ENCODE measurements at regions not wholly inside any gene's neighbourhood (a gene's known extent, or its start where the extent isn't known, plus 50 kb on each side); places are given as distances from the start of the nearest gene placed in this dataset.

- TF ChIP-seq ZNF773 (CRISPR knock-in tag; IDR thresholded peaks at IDR 0.05; ENCODE audit: borderline replicate concordance) (no peak), SAP130 (CRISPR knock-in tag; IDR thresholded peaks at IDR 0.05; ENCODE audit: low read depth) (peak; percentile 66), U2AF1 (optimal IDR thresholded peaks at IDR 0.05; ENCODE audit: low read depth, low read length) (no peak), POLR2G (IDR thresholded peaks at IDR 0.05; ENCODE audit: low read depth, low read length) (peak; percentile 73), FOSL1 (CRISPR knock-in tag; IDR thresholded peaks at IDR 0.05; ENCODE audit: borderline replicate concordance) (no peak), ZNF180 (CRISPR knock-in tag; IDR thresholded peaks at IDR 0.05; ENCODE audit: borderline replicate concordance, low read depth) (0 out of 2 replicates have a peak, but pooled peaks have one; percentile 10), IKZF5 (CRISPR knock-in tag; IDR thresholded peaks at IDR 0.05) (peak; percentile 83), ZBTB40 (IDR thresholded peaks at IDR 0.05) (no peak), ZBTB40 (CRISPR knock-in tag; IDR thresholded peaks at IDR 0.05) (no peak), ZNF792 (CRISPR knock-in tag; IDR thresholded peaks at IDR 0.05) (peak; percentile 19; the same call in 1 of the 2 replicates)
- TF ChIP-seq, protein P1, sequence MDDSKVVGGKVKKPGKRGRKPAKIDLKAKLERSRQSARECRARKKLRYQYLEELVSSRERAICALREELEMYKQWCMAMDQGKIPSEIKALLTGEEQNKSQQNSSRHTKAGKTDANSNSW (CRISPR knock-in tag; IDR thresholded peaks at IDR 0.05; ENCODE audit: borderline replicate concordance), result no peak
- TF ChIP-seq, protein P2, sequence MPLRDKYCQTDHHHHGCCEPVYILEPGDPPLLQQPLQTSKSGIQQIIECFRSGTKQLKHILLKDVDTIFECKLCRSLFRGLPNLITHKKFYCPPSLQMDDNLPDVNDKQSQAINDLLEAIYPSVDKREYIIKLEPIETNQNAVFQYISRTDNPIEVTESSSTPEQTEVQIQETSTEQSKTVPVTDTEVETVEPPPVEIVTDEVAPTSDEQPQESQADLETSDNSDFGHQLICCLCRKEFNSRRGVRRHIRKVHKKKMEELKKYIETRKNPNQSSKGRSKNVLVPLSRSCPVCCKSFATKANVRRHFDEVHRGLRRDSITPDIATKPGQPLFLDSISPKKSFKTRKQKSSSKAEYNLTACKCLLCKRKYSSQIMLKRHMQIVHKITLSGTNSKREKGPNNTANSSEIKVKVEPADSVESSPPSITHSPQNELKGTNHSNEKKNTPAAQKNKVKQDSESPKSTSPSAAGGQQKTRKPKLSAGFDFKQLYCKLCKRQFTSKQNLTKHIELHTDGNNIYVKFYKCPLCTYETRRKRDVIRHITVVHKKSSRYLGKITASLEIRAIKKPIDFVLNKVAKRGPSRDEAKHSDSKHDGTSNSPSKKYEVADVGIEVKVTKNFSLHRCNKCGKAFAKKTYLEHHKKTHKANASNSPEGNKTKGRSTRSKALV (CRISPR knock-in tag; IDR thresholded peaks at IDR 0.05), result peak; percentile 49; the same call in 1 of the 2 replicates
- TF ChIP-seq, protein P3, sequence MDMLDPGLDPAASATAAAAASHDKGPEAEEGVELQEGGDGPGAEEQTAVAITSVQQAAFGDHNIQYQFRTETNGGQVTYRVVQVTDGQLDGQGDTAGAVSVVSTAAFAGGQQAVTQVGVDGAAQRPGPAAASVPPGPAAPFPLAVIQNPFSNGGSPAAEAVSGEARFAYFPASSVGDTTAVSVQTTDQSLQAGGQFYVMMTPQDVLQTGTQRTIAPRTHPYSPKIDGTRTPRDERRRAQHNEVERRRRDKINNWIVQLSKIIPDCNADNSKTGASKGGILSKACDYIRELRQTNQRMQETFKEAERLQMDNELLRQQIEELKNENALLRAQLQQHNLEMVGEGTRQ (IDR thresholded peaks at IDR 0.05; ENCODE audit: low read depth, low read length), result peak; percentile 36; the same call in 1 of the 2 replicates
- TF ChIP-seq, protein P3 (CRISPR knock-in tag; IDR thresholded peaks at IDR 0.05; ENCODE audit: borderline replicate concordance), result no peak
Measured at GRCh38 chr6:43926634-43927531, 156.9 kb downstream of the VEGFA start (continued).
